Esophagus muscularis mucosa (tissue), 3 donors: ENCODE measurements at regions not wholly inside any gene's neighbourhood (a gene's known extent, or its start where the extent isn't known, plus 50 kb on each side); places are given as distances from the start of the nearest gene placed in this dataset.

ENCODE experiments used
- CTCF ChIP-seq, 3 experiments: fragments of 200-600 bp in 2 of 3; fragments of 450-650 bp in 1 of 3; sonication (generic) in 2 of 3; IDR thresholded peaks; one replicate each; pipeline ENCODE4 v1.5.1; 2017 to 2019; ENCODE audit warnings: antibody characterized with exemption in 3 of 3, mild to moderate bottlenecking in 2 of 3, moderate library complexity in 1 of 3
- POLR2AphosphoS5 ChIP-seq, 2 donors: sonication (generic); formaldehyde crosslinking; IDR thresholded peaks; one replicate each; pipeline ENCODE4 v1.6.1; 2017; ENCODE audit warnings: antibody characterized with exemption in 2 of 2

GRCh38 chr7:47211519-47211973 lies 370.4 kb downstream of the TNS3 start:
- TF ChIP-seq CTCF (IDR thresholded peaks at IDR 0.05) (no peak), POLR2AphosphoS5 (IDR thresholded peaks at IDR 0.05) (no peak)
